ENCODE measurements at regions not wholly inside any gene's neighbourhood (a gene's known extent, or its start where the extent isn't known, plus 50 kb on each side); places are given as distances from the start of the nearest gene placed in this dataset.

DNA sequence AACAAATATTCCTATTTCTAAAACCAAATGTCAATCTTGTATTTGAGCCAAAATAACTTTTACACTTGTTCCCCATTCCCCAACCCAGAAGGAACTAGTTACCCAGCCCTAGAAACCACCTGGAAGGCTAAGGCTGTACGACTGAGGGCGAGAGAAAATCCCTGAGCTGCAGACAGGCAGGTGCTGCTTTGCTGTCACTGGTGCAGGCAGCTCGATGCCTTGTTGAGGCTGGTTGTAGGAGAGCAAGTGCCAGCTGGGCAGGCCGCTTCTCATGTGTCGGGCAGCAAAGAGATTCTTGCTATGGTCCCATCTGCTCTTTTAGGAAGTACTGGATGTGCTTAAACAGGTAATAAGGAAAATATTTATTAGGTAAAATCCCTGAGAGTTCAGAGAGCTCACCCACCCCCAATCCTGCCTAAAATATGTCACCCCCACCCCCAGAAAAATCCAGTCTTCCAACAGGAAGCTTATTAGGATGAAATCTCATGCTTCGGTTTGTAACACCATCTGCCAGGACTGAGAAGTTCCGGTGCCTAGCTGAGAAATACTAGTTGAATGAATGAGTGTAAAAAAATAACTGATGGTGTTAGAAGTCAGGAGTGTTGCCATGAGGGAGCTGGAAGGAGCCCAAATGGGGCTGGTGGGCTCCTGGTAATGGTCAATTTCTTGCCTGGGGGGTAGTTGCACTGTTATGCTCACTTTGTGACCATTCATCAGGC lies 91.1 kb upstream of the DMRT1 start:
- TF ChIP-seq SMC3 (IDR thresholded peaks at IDR 0.05): no peak
- no peak for TF ChIP-seq POLR2A (IDR thresholded peaks at IDR 0.05; ENCODE audit: low read length)
- TF ChIP-seq, protein P1, sequence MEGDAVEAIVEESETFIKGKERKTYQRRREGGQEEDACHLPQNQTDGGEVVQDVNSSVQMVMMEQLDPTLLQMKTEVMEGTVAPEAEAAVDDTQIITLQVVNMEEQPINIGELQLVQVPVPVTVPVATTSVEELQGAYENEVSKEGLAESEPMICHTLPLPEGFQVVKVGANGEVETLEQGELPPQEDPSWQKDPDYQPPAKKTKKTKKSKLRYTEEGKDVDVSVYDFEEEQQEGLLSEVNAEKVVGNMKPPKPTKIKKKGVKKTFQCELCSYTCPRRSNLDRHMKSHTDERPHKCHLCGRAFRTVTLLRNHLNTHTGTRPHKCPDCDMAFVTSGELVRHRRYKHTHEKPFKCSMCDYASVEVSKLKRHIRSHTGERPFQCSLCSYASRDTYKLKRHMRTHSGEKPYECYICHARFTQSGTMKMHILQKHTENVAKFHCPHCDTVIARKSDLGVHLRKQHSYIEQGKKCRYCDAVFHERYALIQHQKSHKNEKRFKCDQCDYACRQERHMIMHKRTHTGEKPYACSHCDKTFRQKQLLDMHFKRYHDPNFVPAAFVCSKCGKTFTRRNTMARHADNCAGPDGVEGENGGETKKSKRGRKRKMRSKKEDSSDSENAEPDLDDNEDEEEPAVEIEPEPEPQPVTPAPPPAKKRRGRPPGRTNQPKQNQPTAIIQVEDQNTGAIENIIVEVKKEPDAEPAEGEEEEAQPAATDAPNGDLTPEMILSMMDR (IDR thresholded peaks at IDR 0.05): no peak
- no peak for TF ChIP-seq POLR2AphosphoS2 (conservative IDR thresholded peaks at IDR 0.05; ENCODE audit: low read length)
- TF ChIP-seq CEBPB (IDR thresholded peaks at IDR 0.05): no peak
- TF ChIP-seq, protein P2, sequence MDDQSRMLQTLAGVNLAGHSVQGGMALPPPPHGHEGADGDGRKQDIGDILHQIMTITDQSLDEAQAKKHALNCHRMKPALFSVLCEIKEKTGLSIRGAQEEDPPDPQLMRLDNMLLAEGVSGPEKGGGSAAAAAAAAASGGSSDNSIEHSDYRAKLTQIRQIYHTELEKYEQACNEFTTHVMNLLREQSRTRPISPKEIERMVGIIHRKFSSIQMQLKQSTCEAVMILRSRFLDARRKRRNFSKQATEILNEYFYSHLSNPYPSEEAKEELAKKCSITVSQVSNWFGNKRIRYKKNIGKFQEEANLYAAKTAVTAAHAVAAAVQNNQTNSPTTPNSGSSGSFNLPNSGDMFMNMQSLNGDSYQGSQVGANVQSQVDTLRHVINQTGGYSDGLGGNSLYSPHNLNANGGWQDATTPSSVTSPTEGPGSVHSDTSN (IDR thresholded peaks at IDR 0.05): no peak
- TF ChIP-seq, protein P3, sequence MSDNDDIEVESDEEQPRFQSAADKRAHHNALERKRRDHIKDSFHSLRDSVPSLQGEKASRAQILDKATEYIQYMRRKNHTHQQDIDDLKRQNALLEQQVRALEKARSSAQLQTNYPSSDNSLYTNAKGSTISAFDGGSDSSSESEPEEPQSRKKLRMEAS (IDR thresholded peaks at IDR 0.05): no peak
- TF ChIP-seq RFX5 (IDR thresholded peaks at IDR 0.05): no peak
- TF ChIP-seq MAFK (IDR thresholded peaks at IDR 0.05; ENCODE audit: partially characterized antibody): no peak
- TF ChIP-seq RAD21 (conservative IDR thresholded peaks at IDR 0.05 in 1 of 2, IDR thresholded peaks at IDR 0.05 in 1 of 2): no peak
- TF ChIP-seq EP300 (IDR thresholded peaks at IDR 0.05): no peak

Measured in A549 (cell line).